ENCODE measurements at regions not wholly inside any gene's neighbourhood (a gene's known extent, or its start where the extent isn't known, plus 50 kb on each side); places are given as distances from the start of the nearest gene placed in this dataset.

DNA sequence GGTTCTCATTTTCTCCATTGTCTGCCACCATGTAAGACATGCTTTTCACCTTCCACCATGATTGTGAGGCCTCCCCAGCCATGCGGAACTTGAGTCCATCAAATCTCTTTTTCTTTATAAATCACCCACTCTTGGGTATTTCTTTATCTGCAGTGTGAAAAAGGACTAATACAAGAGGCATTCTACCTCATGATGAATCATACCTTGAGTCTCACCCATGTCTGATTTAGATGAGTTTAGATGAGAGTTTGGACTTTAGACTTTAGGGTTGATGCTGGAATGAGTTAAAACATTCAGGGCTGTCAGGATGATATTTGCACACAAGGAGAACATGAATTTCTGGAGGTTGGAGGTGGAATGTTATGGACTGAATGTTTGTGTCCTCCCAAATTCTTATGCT lies 545.6 kb downstream of the C6orf118 start:
- no peak overlapping the region for H3K4me2 ChIP-seq (ENCODE audit: low read length)
- H2AFZ ChIP-seq (ENCODE audit: low read depth, low read length, poor library complexity, severe bottlenecking) = no peak overlapping the region
- no peaks in the 10 kb centered on the region for H4K20me1 ChIP-seq (ENCODE audit: insufficient read depth)
- no peak overlapping the region for H3K4me3 ChIP-seq (replicated peaks in 1 of 2; ENCODE audit: low read depth in 1 of 2, low read length in 2 of 2)
- no peaks in the 10 kb centered on the region for H3K4me1 ChIP-seq (ENCODE audit: control insufficient read depth in 1 of 2, insufficient read depth in 2 of 2, low read length in 2 of 2)
- BruUV-seq (replicated peaks) = no TSS peak
- no peak overlapping the region for H3K27ac ChIP-seq (ENCODE audit: low read depth, low read length)
- no peaks in the 10 kb centered on the region for H3K36me3 ChIP-seq (ENCODE audit: control insufficient read depth in 1 of 2, insufficient read depth in 2 of 2, low read length in 2 of 2)
- DNase-seq (ENCODE audit: low read depth, low spot score) (no peak), ATAC-seq (no peak)
- ChIA-PET CTCF (no interaction called here), POLR2A (no interaction called here), RAD21 (ENCODE audit: low non-redundant PET in 1 of 2, low total read pairs in 2 of 2, uncharacterized antibody in 2 of 2, unreplicated experiment in 2 of 2) (no interaction called here)
- intact Hi-C loops (cut with micrococcal nuclease) = no loop called here
- no peaks in the 10 kb centered on the region for H3K27me3 ChIP-seq (ENCODE audit: insufficient read depth, low read length)
- H3K9me3 ChIP-seq (ENCODE audit: control insufficient read depth in 1 of 2, insufficient read depth in 1 of 2, low read depth in 1 of 2, low read length in 2 of 2) = peaks cover 0 to 19% of the 10 kb centered on the region in 2 experiments; a peak in 3 of 4 replicates
- TF ChIP-seq FOSL1 (IDR thresholded peaks at IDR 0.05; ENCODE audit: low read depth) = no peak
- TF ChIP-seq EZH2 (IDR thresholded peaks at IDR 0.05) = no peak
- TF ChIP-seq REST (IDR thresholded peaks at IDR 0.05; ENCODE audit: low read depth) = no peak
- no peak for TF ChIP-seq SRF (IDR thresholded peaks at IDR 0.05; ENCODE audit: low read depth)
- TF ChIP-seq CEBPB (IDR thresholded peaks at IDR 0.05; ENCODE audit: low read depth) = no peak
- no peak for TF ChIP-seq CBX3 (IDR thresholded peaks at IDR 0.05; ENCODE audit: low read depth)
- H3K9me2 ChIP-seq (ENCODE audit: insufficient read depth) = no peaks in the 10 kb centered on the region
- no peak overlapping the region for H3K9ac ChIP-seq (ENCODE audit: low read length)
- H3K79me2 ChIP-seq (ENCODE audit: insufficient read depth, low read length) = no peaks in the 10 kb centered on the region

DNA sequence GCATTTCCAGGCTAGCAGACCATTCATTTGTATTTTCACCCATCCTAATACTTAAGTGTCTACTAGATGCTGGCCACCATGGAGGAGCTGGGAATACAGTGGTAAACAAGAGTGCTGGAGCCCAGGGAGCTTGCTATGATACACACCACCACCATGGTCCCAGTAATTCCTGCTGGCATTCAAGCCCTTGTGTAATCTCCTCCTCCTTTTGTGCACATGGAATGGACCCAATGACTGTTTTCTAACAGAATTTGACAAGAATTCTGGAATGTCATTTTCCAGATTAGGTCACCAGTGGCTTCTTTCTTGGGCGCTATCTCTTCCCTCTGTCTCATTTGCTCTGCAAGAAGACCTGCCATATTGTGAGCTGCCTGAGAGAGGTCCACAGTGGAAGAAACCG lies 552.0 kb downstream of the C6orf118 start:
- BruUV-seq (replicated peaks) = no TSS peak
- ATAC-seq (no peak), DNase-seq (ENCODE audit: low read depth, low spot score) (no peak)
- Histone ChIP-seq H3K36me3 (ENCODE audit: control insufficient read depth in 1 of 2, insufficient read depth in 2 of 2, low read length in 2 of 2) (no peaks in the 10 kb centered on the region), H3K79me2 (ENCODE audit: insufficient read depth, low read length) (no peaks in the 10 kb centered on the region), H3K9me2 (ENCODE audit: insufficient read depth) (no peaks in the 10 kb centered on the region), H3K4me1 (ENCODE audit: control insufficient read depth in 1 of 2, insufficient read depth in 2 of 2, low read length in 2 of 2) (no peaks in the 10 kb centered on the region), H3K27me3 (ENCODE audit: insufficient read depth, low read length) (no peaks in the 10 kb centered on the region), H3K4me2 (ENCODE audit: low read length) (no peak overlapping the region), H4K20me1 (ENCODE audit: insufficient read depth) (no peaks in the 10 kb centered on the region), H3K9me3 (ENCODE audit: control insufficient read depth in 1 of 2, insufficient read depth in 1 of 2, low read depth in 1 of 2, low read length in 2 of 2) (peaks cover 0 to 5% of the 10 kb centered on the region in 2 experiments; a peak in 2 of 4 replicates), H3K4me3 (replicated peaks in 1 of 2; ENCODE audit: low read depth in 1 of 2, low read length in 2 of 2) (no peak overlapping the region), H3K27ac (ENCODE audit: low read depth, low read length) (no peak overlapping the region), H2AFZ (ENCODE audit: low read depth, low read length, poor library complexity, severe bottlenecking) (no peak overlapping the region), H3K9ac (ENCODE audit: low read length) (no peak overlapping the region)
- ChIA-PET CTCF (no interaction called here), RAD21 (ENCODE audit: low non-redundant PET in 1 of 2, low total read pairs in 2 of 2, uncharacterized antibody in 2 of 2, unreplicated experiment in 2 of 2) (no interaction called here), POLR2A (no interaction called here)
- no peak for TF ChIP-seq EGR1 (IDR thresholded peaks at IDR 0.05; ENCODE audit: low read depth)
- TF ChIP-seq EZH2phosphoT487 (IDR thresholded peaks at IDR 0.05; ENCODE audit: borderline replicate concordance) = no peak
- intact Hi-C loops (cut with micrococcal nuclease) = no loop called here
